ENCODE measurements at regions not wholly inside any gene's neighbourhood (a gene's known extent, or its start where the extent isn't known, plus 50 kb on each side); places are given as distances from the start of the nearest gene placed in this dataset.

GRCh38 chr12:69067713-69068112 is 134.7 kb upstream of the CPM start:
- no peak for TF ChIP-seq CTCF (IDR thresholded peaks at IDR 0.05)
- DNase-seq (no peak), ATAC-seq (no peak)
- H3K9me3 Mint-ChIP-seq, result no peaks in the 10 kb centered on the region
- peaks cover 3% of the 10 kb centered on the region for H3K27me3 Mint-ChIP-seq
- ChIA-PET CTCF (interaction anchor here (1.4 kb wide), 1 partner anchor 196 kb away, joined by 3 read pairs; no protein-coding TSS in a partner anchor), POLR2A (no interaction called here)
- H3K4me3 Mint-ChIP-seq, result no peak overlapping the region
- H3K4me1 Mint-ChIP-seq (ENCODE audit: low read depth), result peaks cover 18% of the 10 kb centered on the region
- no peak overlapping the region for H3K27ac Mint-ChIP-seq
- no peaks in the 10 kb centered on the region for H3K36me3 Mint-ChIP-seq (ENCODE audit: low read depth)
- intact Hi-C loops (cut with micrococcal nuclease), result no loop called here

- Mint-ChIP-seq H3K27ac (no peak overlapping the region), H3K4me1 (ENCODE audit: low read depth) (peaks cover 18% of the 10 kb centered on the region), H3K9me3 (no peaks in the 10 kb centered on the region), H3K27me3 (peaks cover 8% of the 10 kb centered on the region), H3K4me3 (no peak overlapping the region), H3K36me3 (ENCODE audit: low read depth) (no peaks in the 10 kb centered on the region)
- ATAC-seq (peak; percentile 76), DNase-seq (peak; percentile 41)
- CTCF ChIA-PET, result interaction anchor here (1.4 to 3.6 kb wide), 2 partner anchors 197 to 200 kb away, joined by 3 to 24 read pairs; no protein-coding TSS in a partner anchor
- POLR2A ChIA-PET, result no interaction called here
- no peak for TF ChIP-seq CTCF (IDR thresholded peaks at IDR 0.05)
- intact Hi-C loops (cut with micrococcal nuclease), result no loop called here
Observed at GRCh38 chr12:69068448-69068847, 135.5 kb upstream of the CPM start.

- POLR2A ChIA-PET, result no interaction called here
Observed at GRCh38 chr12:69069479-69069878, 136.5 kb upstream of the CPM start.

DNA sequence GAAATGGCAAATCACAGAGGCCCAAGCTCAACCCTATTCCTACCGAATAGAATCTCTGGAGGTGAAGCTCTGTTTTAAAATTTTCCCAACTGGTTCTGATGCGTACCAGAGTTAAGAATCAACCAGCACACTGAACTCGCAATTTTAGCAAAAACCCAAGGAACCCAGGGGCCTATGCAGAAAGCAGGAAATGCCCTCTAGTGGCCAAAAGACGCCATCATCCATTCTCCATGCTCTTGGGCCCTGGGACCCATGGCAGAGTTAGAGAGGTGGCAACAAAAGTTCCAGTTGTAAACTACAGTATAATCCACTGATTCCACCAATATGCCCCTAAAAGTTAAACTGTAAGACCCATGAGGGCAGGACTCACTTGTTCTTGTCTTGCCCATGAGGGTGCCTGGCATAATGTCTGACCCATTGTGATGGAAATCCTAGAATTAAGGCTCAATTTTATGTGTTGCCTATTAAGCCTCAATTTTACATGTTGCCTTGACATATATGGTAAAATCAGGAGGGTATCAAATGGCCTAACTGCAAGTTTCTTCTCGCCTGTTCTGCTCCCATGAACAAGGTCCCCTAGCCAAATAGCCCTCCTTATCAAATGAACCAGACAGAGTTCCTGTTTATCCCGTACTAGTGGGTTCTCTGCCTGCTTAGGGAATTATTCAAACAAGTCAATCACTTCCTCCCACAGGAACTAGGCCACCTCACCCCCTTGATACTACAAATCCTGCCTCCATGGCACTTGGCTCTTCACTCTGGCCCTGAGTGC is 137.5 kb upstream of the CPM start:
- ATAC-seq, result peak; percentile 79

More at GRCh38 chr12:69069479-69069878, 136.5 kb upstream of the CPM start:
- intact Hi-C loops (cut with micrococcal nuclease), result no loop called here
- Mint-ChIP-seq H3K9me3 (no peaks in the 10 kb centered on the region), H3K36me3 (ENCODE audit: low read depth) (no peaks in the 10 kb centered on the region), H3K27ac (no peak overlapping the region), H3K4me3 (no peak overlapping the region), H3K4me1 (ENCODE audit: low read depth) (peaks cover 18% of the 10 kb centered on the region), H3K27me3 (peaks cover 14% of the 10 kb centered on the region)
- TF ChIP-seq CTCF (IDR thresholded peaks at IDR 0.05), result no peak
- no peak for ATAC-seq
- CTCF ChIA-PET, result interaction anchor here (0.6 to 3.6 kb wide), 25 partner anchors 8 to 239 kb away, joined by 3 to 24 read pairs (median 4); no protein-coding TSS in a partner anchor
- no peak for DNase-seq

More for the DNA sequence above, 137.5 kb upstream of the CPM start:
- H3K9me3 Mint-ChIP-seq, result no peaks in the 10 kb centered on the region
- peak; percentile 85 for DNase-seq
- intact Hi-C loops (cut with micrococcal nuclease), result loop anchor here (1.0 kb wide), 1 partner anchor 206 kb away; no protein-coding TSS in a partner anchor
- H3K4me3 Mint-ChIP-seq, result no peak overlapping the region
- POLR2A ChIA-PET, result no interaction called here
- CTCF ChIA-PET, result interaction anchor here (0.6 to 3.6 kb wide), 37 partner anchors 8 to 241 kb away, joined by 3 to 24 read pairs (median 4); no protein-coding TSS in a partner anchor
- H3K36me3 Mint-ChIP-seq (ENCODE audit: low read depth), result no peaks in the 10 kb centered on the region
- H3K4me1 Mint-ChIP-seq (ENCODE audit: low read depth), result peaks cover 15% of the 10 kb centered on the region
- H3K27ac Mint-ChIP-seq, result no peak overlapping the region
- peak; percentile 83 for TF ChIP-seq CTCF (IDR thresholded peaks at IDR 0.05)
- peaks cover 16% of the 10 kb centered on the region for H3K27me3 Mint-ChIP-seq
